Endothelial cell of umbilical vein (primary cell): ENCODE measurements at regions not wholly inside any gene's neighbourhood (a gene's known extent, or its start where the extent isn't known, plus 50 kb on each side); places are given as distances from the start of the nearest gene placed in this dataset.

ENCODE experiments used
- BruUV-seq: library from RNA; stranded (reverse); fragments of 400-500 nt; replicated peaks from 2 replicates; lab custom pipeline; 2021; lab: Mats Ljungman, UMichigan
- CTCF ChIA-PET: fragments of 300-600, 350-600 bp; sonication (Branson Sonifier 250); formaldehyde crosslinking; loops from one replicate; lab custom pipeline; 2021; ENCODE audit warnings: antibody characterized with exemption, inconsistent platforms; lab: Charles Lee
- POLR2A ChIA-PET: fragments of 300-600, 350-600 bp; sonication (Branson Sonifier 250); formaldehyde crosslinking; loops from one replicate; lab custom pipeline; 2021; ENCODE audit warnings: antibody characterized with exemption, inconsistent platforms; lab: Charles Lee
- DNase-seq: peaks from one replicate; pipeline ENCODE4 v3.0.0-alpha.2; 2011; ENCODE audit warnings: low read depth, low spot score
- FAIRE-seq: peaks from 2 replicates; lab custom pipeline; 2011; peaks lifted over from hg19 to GRCh38; lab: Jason Lieb, UNC
- H2AFZ ChIP-seq: 2 replicates; pipeline ENCODE4 v1.6.0; 2012; ENCODE audit warnings: low read depth, low read length, control low read depth, inconsistent platforms
- H3K27ac ChIP-seq: 2 replicates; pipeline ENCODE4 v1.5.1; 2011; ENCODE audit warnings: low read depth, mild to moderate bottlenecking, control low read depth, low read length, moderate library complexity; ENCODE audit not compliant: insufficient read depth
- H3K27me3 ChIP-seq, 2 experiments: 2 replicates each; pipeline versions ENCODE4 v1.6.0 to v1.6.1; 2011; ENCODE audit warnings: low read length in 2 of 2, mixed read lengths in 1 of 2; ENCODE audit not compliant: control insufficient read depth in 2 of 2, insufficient read depth in 2 of 2
- H3K36me3 ChIP-seq, 2 experiments: 2 replicates in 1 of 2; 3 replicates in 1 of 2; pipeline ENCODE4 v1.5.1; 2011; ENCODE audit warnings: low read length in 2 of 2, mild to moderate bottlenecking in 1 of 2, moderate library complexity in 1 of 2; ENCODE audit not compliant: control insufficient read depth in 2 of 2, insufficient read depth in 2 of 2; ENCODE audit errors: extremely low read depth in 1 of 2
- H3K4me1 ChIP-seq: 3 replicates; pipeline ENCODE4 v1.5.1; 2011; ENCODE audit warnings: mild to moderate bottlenecking, low read length; ENCODE audit not compliant: control insufficient read depth, insufficient read depth; ENCODE audit errors: extremely low read depth
- H3K4me2 ChIP-seq: 2 replicates; pipeline ENCODE4 v1.6.1; 2011; ENCODE audit warnings: low read length, control low read depth, mixed read lengths; ENCODE audit not compliant: insufficient read depth
- H3K4me3 ChIP-seq, 3 experiments: fragments of 200-600 bp in 1 of 3; sonication (generic), shearing (Covaris generic) in 1 of 3; replicated peaks in 1 of 3; 2 replicates each; pipeline ENCODE4 v1.5.1; 2011 to 2016; ENCODE audit warnings: control low read depth in 3 of 3, low read length in 3 of 3, mild to moderate bottlenecking in 2 of 3, inconsistent platforms in 1 of 3, low read depth in 1 of 3, moderate library complexity in 1 of 3; ENCODE audit not compliant: insufficient read depth in 1 of 3
- H3K79me2 ChIP-seq: 2 replicates; pipeline ENCODE4 v1.6.0; 2012; ENCODE audit warnings: low read length, inconsistent platforms; ENCODE audit not compliant: control insufficient read depth, insufficient read depth
- H3K9ac ChIP-seq: replicated peaks from 2 replicates; pipeline ENCODE3; 2011; ENCODE audit warnings: low read length, control low read depth; ENCODE audit not compliant: insufficient read depth; ENCODE audit errors: extremely low read depth
- H3K9me1 ChIP-seq: replicated peaks from 3 replicates; pipeline ENCODE4 v1.6.0; 2011; ENCODE audit warnings: mild to moderate bottlenecking, low read length; ENCODE audit not compliant: control insufficient read depth, insufficient read depth; ENCODE audit errors: extremely low read depth
- H3K9me3 ChIP-seq: replicated peaks from 2 replicates; pipeline ENCODE4 v1.5.1; 2012; ENCODE audit warnings: low read length, inconsistent platforms; ENCODE audit not compliant: control insufficient read depth, insufficient read depth
- H4K20me1 ChIP-seq: replicated peaks from 2 replicates; pipeline ENCODE3; 2011; ENCODE audit warnings: mild to moderate bottlenecking, low read length; ENCODE audit not compliant: control insufficient read depth, insufficient read depth; ENCODE audit errors: extremely low read depth
- CTCF ChIP-seq, 2 donors: IDR thresholded peaks; 1 replicate in 1 of 2; 2 replicates in 1 of 2; pipeline ENCODE4 v1.5.1; 2011; ENCODE audit warnings: low read length in 2 of 2, mild to moderate bottlenecking in 2 of 2, moderate library complexity in 2 of 2, control low read depth in 1 of 2, inconsistent platforms in 1 of 2, low read depth in 1 of 2; ENCODE audit not compliant: insufficient read depth in 1 of 2; ENCODE audit errors: extremely low read depth in 1 of 2
- EZH2 ChIP-seq: IDR thresholded peaks from 2 replicates; pipeline ENCODE4 v1.6.1; 2012; ENCODE audit warnings: borderline replicate concordance, low read depth, mild to moderate bottlenecking, moderate library complexity, low read length, inconsistent platforms; ENCODE audit not compliant: severe bottlenecking
- FOS ChIP-seq: IDR thresholded peaks from 2 replicates; pipeline ENCODE4 v1.6.1; 2011; ENCODE audit warnings: mild to moderate bottlenecking, low read length, moderate library complexity, borderline replicate concordance; ENCODE audit not compliant: insufficient read depth
- GATA2 ChIP-seq: IDR thresholded peaks from 2 replicates; pipeline ENCODE4 v1.7.0; 2011; ENCODE audit warnings: low read depth, mild to moderate bottlenecking, moderate library complexity, mixed read lengths, low read length; ENCODE audit not compliant: insufficient read length, insufficient read depth
- JUN ChIP-seq: IDR thresholded peaks from 2 replicates; pipeline ENCODE4 v1.6.1; 2011; ENCODE audit warnings: borderline replicate concordance, low read depth; ENCODE audit not compliant: insufficient read length, insufficient read depth
- MAX ChIP-seq: IDR thresholded peaks from 2 replicates; pipeline ENCODE4 v1.6.1; 2011; ENCODE audit not compliant: insufficient read depth, insufficient read length
- MYC ChIP-seq: IDR thresholded peaks from one replicate; pipeline ENCODE4 v1.6.1; 2011; ENCODE audit warnings: mild to moderate bottlenecking, low read depth, low read length
- POLR2A ChIP-seq: IDR thresholded peaks from 2 replicates; pipeline ENCODE4 v1.6.1; 2012; ENCODE audit warnings: low read depth, mild to moderate bottlenecking, control low read depth, low read length
- POLR2AphosphoS5 ChIP-seq: IDR thresholded peaks from 2 replicates; pipeline ENCODE4 v1.6.1; 2012; ENCODE audit warnings: low read depth, mild to moderate bottlenecking, control low read depth, low read length, moderate library complexity; ENCODE audit not compliant: insufficient read depth
- dilution Hi-C: fragments of 300-500 bp; cut with MboI; formaldehyde crosslinking; loops from one replicate; pipeline ENCODE4 v1.15.0; 2019; ENCODE audit warnings: low sequenced_read_pairs; ENCODE audit not compliant: extremely low pct_ligation_motif_present
- intact Hi-C: fragments of 100-400 bp; cut with micrococcal nuclease; formaldehyde crosslinking; loops from one replicate; pipeline ENCODE4 v1.10.0; 2022

GRCh38 chr18:29969876-29970275, 1072.7 kb downstream of the DSC3 start:
- ChIA-PET CTCF (no interaction called here), POLR2A (no interaction called here)
- Histone ChIP-seq H3K9ac (no peak overlapping the region), H3K79me2 (no peaks in the 10 kb centered on the region), H3K27me3 (no peaks in the 10 kb centered on the region), H3K4me1 (no peaks in the 10 kb centered on the region), H3K27ac (no peak overlapping the region), H3K9me3 (no peaks in the 10 kb centered on the region), H3K9me1 (no peaks in the 10 kb centered on the region), H2AFZ (no peak overlapping the region), H3K36me3 (no peaks in the 10 kb centered on the region), H4K20me1 (no peaks in the 10 kb centered on the region), H3K4me3 (no peak overlapping the region), H3K4me2 (no peak overlapping the region)
- intact Hi-C loops (no loop called here), dilution Hi-C loops (no loop called here)
- FAIRE-seq (no peak), DNase-seq (no peak)
- no TSS peak for BruUV-seq
- TF ChIP-seq EZH2 (no peak), MYC (no peak), FOS (no peak), JUN (no peak), GATA2 (no peak), POLR2AphosphoS5 (no peak), MAX (no peak), CTCF (IDR thresholded peaks at IDR 0.05; ENCODE audit: extremely low read depth in 1 of 2, insufficient read depth in 1 of 2, low read depth in 1 of 2, low read length in 2 of 2) (no peak), POLR2A (no peak)
